Astrocyte of the cerebellum (primary cell): ENCODE measurements at regions not wholly inside any gene's neighbourhood (a gene's known extent, or its start where the extent isn't known, plus 50 kb on each side); places are given as distances from the start of the nearest gene placed in this dataset.

ENCODE experiments used
- DNase-seq: peaks from one replicate; pipeline ENCODE4 v3.0.0-alpha.2; 2011; ENCODE audit warnings: low read depth
- H3K4me3 ChIP-seq: 2 replicates; pipeline ENCODE4 v1.5.1; 2011; ENCODE audit warnings: mild to moderate bottlenecking, low read depth, low read length, moderate library complexity
- in situ Hi-C: cut with HindIII; loops from 2 replicates; pipeline ENCODE4 v1.10.0; 2017; ENCODE audit warnings: low sequenced_read_pairs
- TF ChIP-seq, protein P1 (sequence below): IDR thresholded peaks from 2 replicates; pipeline ENCODE4 v1.5.1; 2012; ENCODE audit warnings: low read length, low read depth, moderate library complexity, mild to moderate bottlenecking; ENCODE audit errors: missing control alignments

DNA sequence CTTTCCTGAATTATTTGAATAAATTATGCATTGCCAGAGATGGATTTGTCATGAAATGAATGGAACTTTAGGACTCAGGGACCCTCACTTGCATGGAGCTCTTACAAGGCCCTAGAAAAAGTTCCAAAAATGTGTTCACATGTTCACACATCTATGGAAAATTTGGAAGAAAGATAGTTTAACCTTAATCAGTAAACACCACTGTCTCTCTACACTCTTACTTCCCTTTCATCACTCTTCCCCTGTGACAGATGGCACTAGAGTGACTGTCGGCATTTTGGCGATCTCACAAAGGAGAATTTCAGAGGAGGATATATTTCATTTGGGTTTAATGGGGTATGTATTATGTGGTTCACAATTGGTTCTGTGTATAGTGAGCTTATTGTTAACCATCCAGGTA is 600.8 kb downstream of the IGSF11 start:
- in situ Hi-C loops, result no loop called here
- TF ChIP-seq, protein P1, sequence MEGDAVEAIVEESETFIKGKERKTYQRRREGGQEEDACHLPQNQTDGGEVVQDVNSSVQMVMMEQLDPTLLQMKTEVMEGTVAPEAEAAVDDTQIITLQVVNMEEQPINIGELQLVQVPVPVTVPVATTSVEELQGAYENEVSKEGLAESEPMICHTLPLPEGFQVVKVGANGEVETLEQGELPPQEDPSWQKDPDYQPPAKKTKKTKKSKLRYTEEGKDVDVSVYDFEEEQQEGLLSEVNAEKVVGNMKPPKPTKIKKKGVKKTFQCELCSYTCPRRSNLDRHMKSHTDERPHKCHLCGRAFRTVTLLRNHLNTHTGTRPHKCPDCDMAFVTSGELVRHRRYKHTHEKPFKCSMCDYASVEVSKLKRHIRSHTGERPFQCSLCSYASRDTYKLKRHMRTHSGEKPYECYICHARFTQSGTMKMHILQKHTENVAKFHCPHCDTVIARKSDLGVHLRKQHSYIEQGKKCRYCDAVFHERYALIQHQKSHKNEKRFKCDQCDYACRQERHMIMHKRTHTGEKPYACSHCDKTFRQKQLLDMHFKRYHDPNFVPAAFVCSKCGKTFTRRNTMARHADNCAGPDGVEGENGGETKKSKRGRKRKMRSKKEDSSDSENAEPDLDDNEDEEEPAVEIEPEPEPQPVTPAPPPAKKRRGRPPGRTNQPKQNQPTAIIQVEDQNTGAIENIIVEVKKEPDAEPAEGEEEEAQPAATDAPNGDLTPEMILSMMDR, result no peak
- no peak overlapping the region for H3K4me3 ChIP-seq
- DNase-seq, result no peak

DNA sequence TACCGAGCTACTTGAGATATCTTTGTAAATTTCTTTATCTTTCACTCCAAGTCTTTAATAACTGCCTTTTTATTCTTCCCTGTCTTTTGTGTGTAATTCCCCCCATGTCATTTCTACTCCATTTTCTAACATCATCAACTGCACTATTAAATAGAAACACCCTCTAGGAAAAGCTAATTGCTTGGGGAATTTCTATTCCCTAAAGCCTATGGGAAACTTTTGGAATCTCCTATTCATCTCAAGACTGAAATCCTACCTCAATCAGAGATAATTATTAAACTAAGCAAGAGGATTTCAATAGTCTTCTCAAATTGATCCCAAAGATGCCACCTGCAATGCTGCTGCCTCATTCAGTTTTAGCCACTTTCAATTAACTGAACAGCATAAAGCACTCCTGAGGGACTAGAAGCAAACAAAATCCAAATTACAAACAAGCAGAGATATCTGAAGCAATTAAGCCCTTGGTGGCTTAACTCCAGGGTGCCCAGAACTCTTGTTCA is 598.7 kb downstream of the IGSF11 start:
- TF ChIP-seq, protein P1, result no peak
- no peak overlapping the region for H3K4me3 ChIP-seq
- in situ Hi-C loops, result no loop called here
- no peak for DNase-seq

DNA sequence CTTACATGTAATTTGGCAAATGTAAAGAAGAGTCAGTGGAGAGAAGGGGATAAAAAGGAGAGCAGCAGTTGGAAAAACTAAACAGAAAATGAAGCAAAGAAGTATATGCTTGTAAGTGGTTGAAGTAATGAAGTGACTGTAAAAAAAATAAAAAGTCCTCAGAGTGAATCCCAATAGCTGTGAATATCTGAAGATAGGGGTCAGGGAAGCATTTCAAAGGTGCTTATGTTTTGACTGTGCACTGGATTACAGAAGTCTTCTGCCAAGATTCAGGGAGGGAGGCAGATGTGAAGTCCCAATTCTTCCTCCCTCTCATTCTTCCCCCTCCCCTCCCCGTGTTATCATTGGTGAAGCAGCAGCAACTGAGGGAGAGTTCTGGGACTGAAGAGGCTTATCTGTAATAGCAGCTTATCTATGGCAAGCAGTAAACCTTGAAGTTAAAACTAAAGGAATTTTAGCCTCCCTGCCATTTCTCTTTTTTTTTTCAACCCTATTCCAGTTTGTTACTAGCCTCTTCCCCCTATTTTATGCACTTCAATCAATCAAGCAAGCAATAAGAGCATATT is 597.9 kb downstream of the IGSF11 start:
- TF ChIP-seq, protein P1, result no peak
- no peak overlapping the region for H3K4me3 ChIP-seq
- in situ Hi-C loops, result no loop called here
- DNase-seq, result no peak

DNA sequence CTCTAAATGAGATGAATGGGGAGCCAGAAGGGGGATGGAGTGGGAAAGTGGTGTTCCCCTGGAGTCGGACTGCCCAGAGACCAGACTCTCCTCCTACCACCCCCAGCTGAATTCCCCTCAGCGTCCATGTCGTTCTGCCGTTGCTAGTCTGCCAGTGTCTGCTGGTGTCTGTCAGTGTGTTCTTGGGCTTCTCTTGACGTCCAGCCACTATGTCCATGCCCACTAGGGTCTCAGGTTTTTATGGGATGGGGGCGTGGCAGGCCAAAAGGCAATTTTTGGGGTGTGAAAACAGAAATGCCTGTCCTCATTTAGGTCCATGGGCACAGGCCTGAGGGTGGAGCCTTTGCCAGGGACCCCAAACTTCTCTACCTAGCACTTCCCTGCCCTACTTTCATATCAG is 589.6 kb downstream of the IGSF11 start:
- TF ChIP-seq, protein P1, result no peak
- DNase-seq, result no peak
- in situ Hi-C loops, result no loop called here
- H3K4me3 ChIP-seq, result no peak overlapping the region

DNA sequence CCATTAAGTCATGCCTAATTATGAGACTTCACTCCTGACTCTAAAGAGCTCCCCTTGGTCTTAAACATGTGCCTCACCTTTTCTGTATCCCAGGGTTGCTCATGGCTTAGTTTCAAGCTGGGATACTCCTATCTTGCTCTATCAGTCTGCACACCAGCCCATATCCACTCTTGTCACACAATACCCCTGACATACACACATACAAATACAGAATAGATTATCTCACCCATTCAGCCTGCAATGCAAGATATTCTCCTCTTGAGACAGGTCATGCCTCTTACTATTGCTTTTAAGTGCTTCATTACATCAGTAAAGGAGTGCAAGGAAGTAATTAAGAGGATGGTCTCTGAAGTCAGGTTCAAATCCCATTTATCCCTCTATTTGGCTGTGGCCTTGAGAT is 587.3 kb downstream of the IGSF11 start:
- in situ Hi-C loops, result no loop called here
- H3K4me3 ChIP-seq, result no peak overlapping the region
- TF ChIP-seq, protein P1, result no peak
- DNase-seq, result no peak

DNA sequence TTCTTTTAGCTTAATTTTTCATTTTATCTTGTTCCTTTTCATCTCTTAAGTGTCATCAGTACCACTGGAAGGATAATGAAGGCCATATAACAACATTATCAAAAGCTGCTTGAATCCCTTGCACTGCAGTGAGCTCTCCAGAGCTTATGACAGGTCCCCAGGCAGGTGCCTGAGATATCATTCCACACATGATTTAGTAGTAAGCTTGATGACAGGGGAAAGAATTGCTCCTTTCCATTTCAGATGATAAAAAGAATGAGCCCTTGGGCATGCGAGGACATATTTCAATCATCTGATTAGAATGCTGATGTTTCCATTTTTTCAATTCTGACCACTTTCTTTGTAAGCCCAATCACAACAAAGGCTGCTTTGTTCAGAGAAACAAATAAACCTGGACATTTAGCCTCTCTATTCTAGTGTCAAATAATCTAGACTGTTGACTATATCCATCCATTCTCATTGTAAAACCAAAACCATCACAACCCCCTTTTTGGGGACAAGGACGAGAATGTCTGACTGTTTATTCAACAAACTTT is 567.8 kb downstream of the IGSF11 start:
- in situ Hi-C loops, result no loop called here
- no peak for DNase-seq
- TF ChIP-seq, protein P1, result no peak
- H3K4me3 ChIP-seq, result no peak overlapping the region
